H9 (cell line): ENCODE measurements at regions not wholly inside any gene's neighbourhood (a gene's known extent, or its start where the extent isn't known, plus 50 kb on each side); places are given as distances from the start of the nearest gene placed in this dataset.

Source experiments
- DNase-seq: peaks from one replicate; pipeline ENCODE4 v3.0.0-alpha.2; 2017
- H2AFZ ChIP-seq: one replicate; pipeline ENCODE4 v1.6.1; 2013; ENCODE audit warnings: mild to moderate bottlenecking, low read length, control low read depth, moderate library complexity
- H2AK5ac ChIP-seq: 2 replicates; pipeline ENCODE4 v1.6.1; 2013; ENCODE audit warnings: low read length, control low read depth, mixed read lengths; ENCODE audit not compliant: insufficient read length
- H2BK120ac ChIP-seq: one replicate; pipeline ENCODE4 v1.6.1; 2013; ENCODE audit warnings: low read depth, mild to moderate bottlenecking, low read length, control low read depth, inconsistent platforms; ENCODE audit not compliant: poor library complexity, severe bottlenecking
- H2BK12ac ChIP-seq: 2 replicates; pipeline ENCODE4 v1.6.1; 2013; ENCODE audit warnings: low read length, control low read depth, mixed read lengths, low read depth; ENCODE audit not compliant: insufficient read length
- H2BK15ac ChIP-seq: 2 replicates; pipeline ENCODE4 v1.6.1; 2013; ENCODE audit warnings: low read depth, low read length, control low read depth
- H2BK20ac ChIP-seq: one replicate; pipeline ENCODE4 v1.6.1; 2013; ENCODE audit warnings: low read depth, mild to moderate bottlenecking, low read length, control low read depth, inconsistent platforms; ENCODE audit not compliant: poor library complexity, severe bottlenecking
- H2BK5ac ChIP-seq: 2 replicates; pipeline ENCODE4 v1.6.1; 2013; ENCODE audit warnings: low read length, control low read depth, mixed read lengths; ENCODE audit not compliant: insufficient read length
- H3K14ac ChIP-seq: 2 replicates; pipeline ENCODE4 v1.6.1; 2013; ENCODE audit warnings: low read length, control low read depth; ENCODE audit not compliant: insufficient read depth
- H3K18ac ChIP-seq: 2 replicates; pipeline ENCODE4 v1.6.1; 2013; ENCODE audit warnings: low read depth, mild to moderate bottlenecking, mixed read lengths, low read length, control low read depth; ENCODE audit not compliant: insufficient read length
- H3K23ac ChIP-seq: 2 replicates; pipeline ENCODE4 v1.6.1; 2013; ENCODE audit warnings: low read length, control low read depth, mixed read lengths, low read depth; ENCODE audit not compliant: insufficient read length
- H3K23me2 ChIP-seq: 2 replicates; pipeline ENCODE4 v1.6.1; 2013; ENCODE audit warnings: low read depth, mild to moderate bottlenecking, mixed read lengths, low read length, control low read depth; ENCODE audit not compliant: insufficient read length, poor library complexity, severe bottlenecking
- H3K27ac ChIP-seq: 2 replicates; pipeline ENCODE4 v1.5.1; 2013; ENCODE audit warnings: low read length, control low read depth, mixed read lengths, low read depth; ENCODE audit not compliant: insufficient read length
- H3K27me3 ChIP-seq: 2 replicates; pipeline ENCODE4 v1.6.1; 2013; ENCODE audit warnings: low read length, control low read depth, inconsistent platforms; ENCODE audit not compliant: insufficient read depth
- H3K4ac ChIP-seq: 2 replicates; pipeline ENCODE4 v1.6.1; 2013; ENCODE audit warnings: low read depth, mild to moderate bottlenecking, control low read depth, inconsistent platforms, low read length, moderate library complexity
- H3K4me1 ChIP-seq: 2 replicates; pipeline ENCODE4 v1.6.1; 2013; ENCODE audit warnings: low read length, control low read depth, inconsistent platforms; ENCODE audit not compliant: insufficient read depth
- H3K4me2 ChIP-seq: 2 replicates; pipeline ENCODE4 v1.6.1; 2013; ENCODE audit warnings: low read length, control low read depth, mixed read lengths; ENCODE audit not compliant: insufficient read length, insufficient read depth
- H3K56ac ChIP-seq: 2 replicates; pipeline ENCODE4 v1.6.1; 2013; ENCODE audit warnings: low read depth, mild to moderate bottlenecking, mixed read lengths, low read length, control low read depth; ENCODE audit not compliant: insufficient read length
- H3K79me1 ChIP-seq: 2 replicates; pipeline ENCODE4 v1.6.1; 2013; ENCODE audit warnings: low read depth, mild to moderate bottlenecking, moderate library complexity, low read length, control low read depth, inconsistent platforms; ENCODE audit not compliant: insufficient read depth, poor library complexity, severe bottlenecking
- H3K79me2 ChIP-seq: 2 replicates; pipeline ENCODE4 v1.6.1; 2013; ENCODE audit warnings: low read length, control low read depth, inconsistent platforms; ENCODE audit not compliant: insufficient read depth
- H3K9ac ChIP-seq: 2 replicates; pipeline ENCODE4 v1.6.1; 2013; ENCODE audit warnings: low read length, control low read depth, mixed read lengths; ENCODE audit not compliant: insufficient read length; ENCODE audit errors: extremely low read depth
- H3K9me3 ChIP-seq: one replicate; pipeline ENCODE4 v1.6.1; 2013; ENCODE audit warnings: low read depth, low read length, inconsistent platforms; ENCODE audit not compliant: control insufficient read depth
- H3T11ph ChIP-seq: one replicate; pipeline ENCODE4 v1.6.1; 2013; ENCODE audit warnings: mild to moderate bottlenecking, low read length, control low read depth, inconsistent platforms
- H4K20me1 ChIP-seq: one replicate; pipeline ENCODE4 v1.6.1; 2013; ENCODE audit not compliant: control insufficient read depth, insufficient read length, insufficient read depth
- H4K5ac ChIP-seq: 2 replicates; pipeline ENCODE4 v1.6.1; 2013; ENCODE audit warnings: low read depth, mild to moderate bottlenecking, mixed read lengths, low read length, control low read depth; ENCODE audit not compliant: insufficient read length
- H4K8ac ChIP-seq: replicated peaks from 2 replicates; pipeline ENCODE4 v1.6.1; 2013; ENCODE audit warnings: low read length, control low read depth, mixed read lengths, low read depth; ENCODE audit not compliant: insufficient read length
- H4K91ac ChIP-seq: 2 replicates; pipeline ENCODE4 v1.6.1; 2013; ENCODE audit warnings: low read depth, mild to moderate bottlenecking, moderate library complexity, mixed read lengths, low read length, control low read depth; ENCODE audit not compliant: insufficient read length
- H3K27ac Mint-ChIP-seq, 3 experiments: 2 replicates in 2 of 3; 3 replicates in 1 of 3; pipeline ENCODE4 v1.8.0; 2020 to 2021; ENCODE audit warnings: mixed read lengths in 3 of 3, mild to moderate bottlenecking in 1 of 3, moderate library complexity in 1 of 3
- H3K27me3 Mint-ChIP-seq: 2 replicates; pipeline ENCODE4 v1.8.0; 2021; ENCODE audit warnings: low read depth, mild to moderate bottlenecking, moderate library complexity, mixed read lengths
- H3K36me3 Mint-ChIP-seq, 3 experiments: 2 replicates in 2 of 3; 3 replicates in 1 of 3; pipeline ENCODE4 v1.8.0; 2020 to 2021; ENCODE audit warnings: low read depth in 3 of 3, mixed read lengths in 3 of 3; ENCODE audit not compliant: insufficient read depth in 1 of 3
- H3K4me1 Mint-ChIP-seq, 2 experiments: 2 replicates each; pipeline ENCODE4 v1.8.0; 2020; ENCODE audit warnings: mixed read lengths in 2 of 2
- H3K4me3 Mint-ChIP-seq, 2 experiments: 2 replicates in 1 of 2; 3 replicates in 1 of 2; pipeline ENCODE4 v1.8.0; 2020 to 2021; ENCODE audit warnings: mild to moderate bottlenecking in 2 of 2, mixed read lengths in 2 of 2, moderate library complexity in 1 of 2
- H3K9me3 Mint-ChIP-seq, 2 experiments: 2 replicates in 1 of 2; 3 replicates in 1 of 2; pipeline ENCODE4 v1.8.0; 2020; ENCODE audit warnings: mild to moderate bottlenecking in 2 of 2, mixed read lengths in 2 of 2, moderate library complexity in 1 of 2
- WGBS: extraction: QIAGEN DNeasy Blood & Tissue Kit; methylation state at CpG from one replicate; pipeline ENCODE4 v1.1.7; 2013; ENCODE audit warnings: missing lambda C conversion rate, low lambda C conversion rate, mixed read lengths; ENCODE audit not compliant: insufficient read length; ENCODE audit errors: extremely low coverage; 5-methylcytosine and 5-hydroxymethylcytosine counted together
- TF ChIP-seq, protein P1 (sequence below): fragments of 200-600 bp; sonication (generic); conservative IDR thresholded peaks from 3 replicates; pipeline ENCODE4 v1.8.0; 2021; ENCODE audit warnings: antibody characterized with exemption, mild to moderate bottlenecking

DNA sequence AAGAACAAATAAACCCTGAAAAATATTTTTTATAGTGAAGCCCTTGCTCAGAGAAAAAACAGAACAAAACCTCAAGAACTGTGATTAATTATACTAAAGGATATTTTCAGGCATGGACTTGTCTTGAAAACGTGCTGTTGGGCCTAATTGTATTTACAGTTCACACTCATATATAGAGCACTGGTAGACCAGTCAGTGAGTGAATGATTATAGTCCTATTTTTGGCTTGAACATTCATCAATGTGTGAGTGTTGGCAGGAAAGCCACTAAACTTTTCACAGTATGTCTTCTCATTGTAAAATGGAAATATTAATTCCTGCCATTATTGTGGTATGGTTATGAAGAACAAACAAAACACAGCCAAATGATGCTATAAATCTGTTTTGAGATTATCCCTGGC lies 462.8 kb downstream of the KCNA4 start:
- no peak overlapping the region for H2AK5ac ChIP-seq
- H3T11ph ChIP-seq: no peak overlapping the region
- Mint-ChIP-seq H3K36me3 (no peaks in the 10 kb centered on the region), H3K4me1 (peaks cover 0 to 3% of the 10 kb centered on the region in 2 experiments; a peak in 2 of 4 replicates), H3K27me3 (no peaks in the 10 kb centered on the region), H3K27ac (no peak overlapping the region), H3K9me3 (no peaks in the 10 kb centered on the region), H3K4me3 (no peak overlapping the region)
- H2AFZ ChIP-seq: no peak overlapping the region
- H4K8ac ChIP-seq: no peak overlapping the region
- H4K5ac ChIP-seq: no peak overlapping the region
- no peak overlapping the region for H3K27ac ChIP-seq
- no peak overlapping the region for H2BK15ac ChIP-seq
- no peak overlapping the region for H3K4ac ChIP-seq
- no peak overlapping the region for H2BK120ac ChIP-seq
- H3K4me1 ChIP-seq: no peaks in the 10 kb centered on the region
- H4K20me1 ChIP-seq: no peaks in the 10 kb centered on the region
- no peaks in the 10 kb centered on the region for H3K9me3 ChIP-seq
- H3K79me2 ChIP-seq: no peaks in the 10 kb centered on the region
- H3K27me3 ChIP-seq: no peaks in the 10 kb centered on the region
- no peak overlapping the region for H3K14ac ChIP-seq
- no peak overlapping the region for H3K4me2 ChIP-seq
- no peak for DNase-seq
- no CpG with 5 or more reads among the region's 1 CpG for WGBS
- no peak overlapping the region for H4K91ac ChIP-seq
- TF ChIP-seq, protein P1, sequence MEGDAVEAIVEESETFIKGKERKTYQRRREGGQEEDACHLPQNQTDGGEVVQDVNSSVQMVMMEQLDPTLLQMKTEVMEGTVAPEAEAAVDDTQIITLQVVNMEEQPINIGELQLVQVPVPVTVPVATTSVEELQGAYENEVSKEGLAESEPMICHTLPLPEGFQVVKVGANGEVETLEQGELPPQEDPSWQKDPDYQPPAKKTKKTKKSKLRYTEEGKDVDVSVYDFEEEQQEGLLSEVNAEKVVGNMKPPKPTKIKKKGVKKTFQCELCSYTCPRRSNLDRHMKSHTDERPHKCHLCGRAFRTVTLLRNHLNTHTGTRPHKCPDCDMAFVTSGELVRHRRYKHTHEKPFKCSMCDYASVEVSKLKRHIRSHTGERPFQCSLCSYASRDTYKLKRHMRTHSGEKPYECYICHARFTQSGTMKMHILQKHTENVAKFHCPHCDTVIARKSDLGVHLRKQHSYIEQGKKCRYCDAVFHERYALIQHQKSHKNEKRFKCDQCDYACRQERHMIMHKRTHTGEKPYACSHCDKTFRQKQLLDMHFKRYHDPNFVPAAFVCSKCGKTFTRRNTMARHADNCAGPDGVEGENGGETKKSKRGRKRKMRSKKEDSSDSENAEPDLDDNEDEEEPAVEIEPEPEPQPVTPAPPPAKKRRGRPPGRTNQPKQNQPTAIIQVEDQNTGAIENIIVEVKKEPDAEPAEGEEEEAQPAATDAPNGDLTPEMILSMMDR: no peak
- H2BK5ac ChIP-seq: no peak overlapping the region
- no peak overlapping the region for H2BK12ac ChIP-seq
- H3K56ac ChIP-seq: no peak overlapping the region
- no peaks in the 10 kb centered on the region for H3K79me1 ChIP-seq
- H3K23ac ChIP-seq: no peak overlapping the region
- H3K18ac ChIP-seq: no peak overlapping the region
- no peaks in the 10 kb centered on the region for H3K23me2 ChIP-seq
- no peak overlapping the region for H2BK20ac ChIP-seq
- H3K9ac ChIP-seq: no peak overlapping the region
